ENCODE measurements at regions not wholly inside any gene's neighbourhood (a gene's known extent, or its start where the extent isn't known, plus 50 kb on each side); places are given as distances from the start of the nearest gene placed in this dataset.

DNA sequence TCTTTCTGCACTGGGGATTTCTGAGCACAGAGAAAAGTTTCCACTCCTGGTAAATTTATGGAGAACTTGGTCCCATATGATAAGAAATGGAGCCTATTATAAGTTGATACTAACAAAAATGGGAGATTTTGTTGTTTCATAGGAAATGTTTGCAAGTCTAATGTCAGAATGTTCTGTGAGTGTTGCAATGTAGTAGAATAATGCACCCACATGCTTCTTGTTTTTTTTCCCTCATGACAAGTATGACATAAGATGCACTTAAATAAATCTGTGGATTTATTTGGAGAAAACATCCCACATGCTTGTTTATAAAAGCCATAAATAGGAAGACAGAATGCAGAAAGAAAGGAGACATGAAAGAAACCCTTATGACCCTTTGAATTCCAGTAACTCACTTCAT, 50.8 kb upstream of the KCNJ6 start:
- TF ChIP-seq, protein P1, sequence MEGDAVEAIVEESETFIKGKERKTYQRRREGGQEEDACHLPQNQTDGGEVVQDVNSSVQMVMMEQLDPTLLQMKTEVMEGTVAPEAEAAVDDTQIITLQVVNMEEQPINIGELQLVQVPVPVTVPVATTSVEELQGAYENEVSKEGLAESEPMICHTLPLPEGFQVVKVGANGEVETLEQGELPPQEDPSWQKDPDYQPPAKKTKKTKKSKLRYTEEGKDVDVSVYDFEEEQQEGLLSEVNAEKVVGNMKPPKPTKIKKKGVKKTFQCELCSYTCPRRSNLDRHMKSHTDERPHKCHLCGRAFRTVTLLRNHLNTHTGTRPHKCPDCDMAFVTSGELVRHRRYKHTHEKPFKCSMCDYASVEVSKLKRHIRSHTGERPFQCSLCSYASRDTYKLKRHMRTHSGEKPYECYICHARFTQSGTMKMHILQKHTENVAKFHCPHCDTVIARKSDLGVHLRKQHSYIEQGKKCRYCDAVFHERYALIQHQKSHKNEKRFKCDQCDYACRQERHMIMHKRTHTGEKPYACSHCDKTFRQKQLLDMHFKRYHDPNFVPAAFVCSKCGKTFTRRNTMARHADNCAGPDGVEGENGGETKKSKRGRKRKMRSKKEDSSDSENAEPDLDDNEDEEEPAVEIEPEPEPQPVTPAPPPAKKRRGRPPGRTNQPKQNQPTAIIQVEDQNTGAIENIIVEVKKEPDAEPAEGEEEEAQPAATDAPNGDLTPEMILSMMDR (IDR thresholded peaks at IDR 0.05; ENCODE audit: low read depth, low read length), result no peak
- H3K4me3 ChIP-seq (ENCODE audit: low read depth, low read length), result no peak overlapping the region
- in situ Hi-C loops (cut with HindIII; ENCODE audit: low sequenced_read_pairs), result no loop called here
- DNase-seq (ENCODE audit: low read depth, low spot score), result no peak

DNA sequence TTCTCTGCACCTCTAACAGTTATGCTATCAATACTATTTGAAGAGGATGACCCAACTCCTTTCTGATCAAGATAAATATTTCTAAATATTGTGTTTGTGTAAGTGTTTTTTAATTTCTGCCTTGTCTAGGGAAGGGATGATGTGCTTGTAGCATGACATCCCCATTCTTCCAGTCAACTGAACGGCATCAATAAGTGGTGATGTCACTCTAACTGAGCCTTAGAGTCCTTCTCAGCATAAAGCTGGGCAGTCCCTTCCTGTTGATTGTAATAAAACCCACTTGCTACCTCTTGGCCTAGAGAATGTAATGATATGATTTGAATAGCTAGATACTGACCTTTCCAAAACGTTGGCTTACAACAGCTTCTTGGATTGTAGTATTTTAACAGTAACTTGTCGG, 52.5 kb upstream of the KCNJ6 start:
- DNase-seq (ENCODE audit: low read depth, low spot score), result no peak
- no peak overlapping the region for H3K4me3 ChIP-seq (ENCODE audit: low read depth, low read length)
- in situ Hi-C loops (cut with HindIII; ENCODE audit: low sequenced_read_pairs), result no loop called here
- TF ChIP-seq, protein P1 (IDR thresholded peaks at IDR 0.05; ENCODE audit: low read depth, low read length), result no peak

DNA sequence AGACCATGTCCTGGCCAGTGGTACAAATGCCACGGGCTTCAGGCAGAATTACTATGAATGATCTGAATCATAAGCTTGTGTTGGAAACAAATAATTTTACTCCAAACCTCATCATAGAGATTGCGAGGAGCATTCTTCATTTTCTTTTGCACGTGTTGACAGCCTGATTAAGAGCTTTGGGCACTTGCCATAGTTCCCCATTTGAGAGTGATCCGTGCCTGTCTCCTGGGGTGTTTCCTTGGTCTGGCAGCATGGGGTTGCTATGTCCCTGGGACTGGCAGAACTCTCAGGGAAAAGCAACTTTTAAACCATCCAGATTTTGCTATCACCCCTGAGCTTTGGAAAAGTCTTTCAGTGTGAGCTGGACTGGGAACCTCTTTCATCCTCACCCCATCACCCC, 54.3 kb upstream of the KCNJ6 start:
- TF ChIP-seq, protein P1 (IDR thresholded peaks at IDR 0.05; ENCODE audit: low read depth, low read length), result no peak
- in situ Hi-C loops (cut with HindIII; ENCODE audit: low sequenced_read_pairs), result no loop called here
- no peak for DNase-seq (ENCODE audit: low read depth, low spot score)
- no peak overlapping the region for H3K4me3 ChIP-seq (ENCODE audit: low read depth, low read length)

DNA sequence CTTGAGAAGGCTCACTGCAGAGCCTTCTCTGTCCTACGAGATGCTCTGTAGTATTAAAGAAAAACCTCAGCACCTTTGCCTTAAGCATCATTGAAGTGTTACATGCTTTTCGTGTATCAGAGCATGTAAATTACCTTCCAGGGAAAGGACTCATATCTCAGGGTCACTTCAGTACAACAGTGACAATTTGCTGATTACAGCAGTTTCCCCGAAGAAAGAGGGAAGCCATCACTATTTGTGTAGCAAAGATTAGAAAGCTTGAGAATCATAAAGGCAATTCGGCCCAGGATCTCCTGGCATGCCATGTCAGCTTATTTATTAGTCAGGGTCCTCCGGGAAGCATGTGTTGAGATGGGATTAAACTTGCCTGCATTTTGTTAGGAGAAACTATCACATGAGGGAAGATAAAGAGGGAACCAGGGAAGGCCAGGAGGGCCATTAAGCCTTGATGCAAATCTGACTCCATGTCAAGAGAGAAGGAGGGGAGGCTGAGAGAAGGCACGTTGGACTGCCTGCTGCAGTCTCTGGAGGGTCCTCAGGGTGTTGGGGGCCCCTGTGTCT, 55.2 kb upstream of the KCNJ6 start:
- no peak overlapping the region for H3K4me3 ChIP-seq (ENCODE audit: low read depth, low read length)
- DNase-seq (ENCODE audit: low read depth, low spot score), result no peak
- in situ Hi-C loops (cut with HindIII; ENCODE audit: low sequenced_read_pairs), result no loop called here
- TF ChIP-seq, protein P1 (IDR thresholded peaks at IDR 0.05; ENCODE audit: low read depth, low read length), result no peak

DNA sequence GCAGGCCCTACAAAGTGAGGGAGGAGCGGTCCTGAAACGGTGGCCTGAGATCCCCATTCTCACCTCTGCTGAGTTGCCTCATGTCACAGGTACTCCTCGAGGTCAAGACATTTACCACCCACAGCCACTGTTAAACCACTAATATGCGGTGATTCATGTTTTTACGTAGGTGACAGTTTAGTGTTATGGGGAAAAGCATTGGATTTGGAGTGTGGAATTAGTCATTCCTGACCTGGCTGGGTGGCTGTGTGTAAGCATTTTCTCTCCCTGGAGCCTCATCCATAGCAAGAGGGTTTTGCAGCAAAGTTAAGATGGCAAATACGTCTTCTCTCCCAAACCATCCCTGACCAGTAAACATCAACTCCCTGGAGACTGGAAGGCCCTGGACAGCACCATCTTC, 57.8 kb upstream of the KCNJ6 start:
- no peak overlapping the region for H3K4me3 ChIP-seq (ENCODE audit: low read depth, low read length)
- in situ Hi-C loops (cut with HindIII; ENCODE audit: low sequenced_read_pairs), result no loop called here
- peak; percentile 32 for DNase-seq (ENCODE audit: low read depth, low spot score)
- TF ChIP-seq, protein P1 (IDR thresholded peaks at IDR 0.05; ENCODE audit: low read depth, low read length), result no peak

DNA sequence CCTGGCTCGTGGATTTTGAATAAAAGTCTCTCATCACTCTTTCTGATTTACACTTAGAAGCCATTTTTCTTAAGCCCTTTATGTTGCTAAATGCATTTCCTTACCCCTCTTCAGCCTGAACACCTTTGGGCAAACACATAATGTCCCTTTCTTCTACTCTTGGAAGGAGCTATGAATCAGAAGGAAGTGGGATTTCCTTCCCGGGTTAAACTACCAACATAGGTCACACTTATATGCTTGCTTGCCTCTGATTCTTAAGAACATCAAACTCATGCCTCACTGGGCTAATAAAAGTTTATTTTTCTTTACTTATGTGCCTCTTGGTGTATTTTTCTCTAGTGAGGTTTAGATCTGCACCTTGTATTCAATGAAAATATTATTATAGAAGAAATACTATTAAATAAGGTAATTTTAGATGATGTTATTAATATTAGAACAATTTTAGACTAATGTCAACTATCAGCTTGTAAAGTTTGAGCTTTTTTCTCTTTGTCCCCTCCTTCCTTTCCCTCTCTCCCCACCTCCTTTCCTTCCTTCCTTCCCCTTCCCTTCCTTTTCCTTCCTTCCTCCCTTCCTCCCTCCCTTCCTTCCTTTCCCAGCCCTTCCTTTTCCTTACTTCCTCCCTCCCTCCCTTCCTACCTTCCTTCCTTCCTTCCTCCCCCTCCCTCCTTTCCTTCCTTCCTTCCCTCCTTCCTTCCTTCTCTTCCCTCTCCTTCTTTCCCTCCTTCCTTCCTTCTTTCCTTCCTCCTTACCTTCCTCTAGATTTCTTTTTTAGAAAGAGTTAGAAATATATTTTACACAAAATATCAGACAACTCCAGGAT, 66.5 kb upstream of the KCNJ6 start:
- no peak for DNase-seq (ENCODE audit: low read depth, low spot score)
- TF ChIP-seq, protein P1 (IDR thresholded peaks at IDR 0.05; ENCODE audit: low read depth, low read length), result no peak
- H3K4me3 ChIP-seq (ENCODE audit: low read depth, low read length), result no peak overlapping the region
- in situ Hi-C loops (cut with HindIII; ENCODE audit: low sequenced_read_pairs), result no loop called here

Data from astrocyte of the spinal cord (primary cell).